ENCODE measurements at regions not wholly inside any gene's neighbourhood (a gene's known extent, or its start where the extent isn't known, plus 50 kb on each side); places are given as distances from the start of the nearest gene placed in this dataset.
"Not testable (repeated sequence)": the region's sequence is repeated elsewhere in the genome, so short reads cannot be mapped to it uniquely, and the experiment has no call there.

GRCh38 chr7:39758234-39758970, 135.0 kb downstream of the RALA start:
- DNase-seq: no peak

GRCh38 chr7:39761449-39761848, 138.1 kb downstream of the RALA start:
- no peak for DNase-seq

GRCh38 chr7:39762466-39762865, 139.1 kb downstream of the RALA start:
- DNase-seq: not testable (repeated sequence)

GRCh38 chr7:39762881-39763280, 139.5 kb downstream of the RALA start:
- not testable (repeated sequence) for DNase-seq

- DNase-seq: not testable (repeated sequence)
Measured at GRCh38 chr7:39765833-39766232, 142.5 kb downstream of the RALA start.

GRCh38 chr7:39768439-39768838, 145.1 kb downstream of the RALA start:
- DNase-seq: not testable (repeated sequence)

GRCh38 chr7:39774341-39774851, 151.0 kb downstream of the RALA start:
- not testable (repeated sequence) for DNase-seq

- peak in 1 of 4 experiments; percentile 7 for DNase-seq
Measured at GRCh38 chr7:39781557-39781956, 158.2 kb downstream of the RALA start.

GRCh38 chr7:39786440-39786839, 163.1 kb downstream of the RALA start:
- not testable (repeated sequence) for DNase-seq

- DNase-seq: not testable (repeated sequence)
Measured at GRCh38 chr7:39791035-39791434, 159.0 kb upstream of the CDK13 start.

- not testable (repeated sequence) for DNase-seq
Measured at GRCh38 chr7:39791911-39792310, 158.1 kb upstream of the CDK13 start.

- not testable (repeated sequence) for DNase-seq
Measured at GRCh38 chr7:39793026-39793425, 157.0 kb upstream of the CDK13 start.

- not testable (repeated sequence) for DNase-seq
Measured at GRCh38 chr7:39793851-39794250, 156.2 kb upstream of the CDK13 start.

- not testable (repeated sequence) for DNase-seq
Measured at GRCh38 chr7:39796947-39797346, 153.1 kb upstream of the CDK13 start.

- not testable (repeated sequence) for DNase-seq
Measured at GRCh38 chr7:39798077-39798476, 152.0 kb upstream of the CDK13 start.

GRCh38 chr7:39808796-39809481, 141.1 kb upstream of the CDK13 start:
- no peak for DNase-seq

GRCh38 chr7:39810204-39810642, 139.8 kb upstream of the CDK13 start:
- no peak for DNase-seq

- DNase-seq: no peak
Measured at GRCh38 chr7:39810710-39811109, 139.3 kb upstream of the CDK13 start.

GRCh38 chr7:39811161-39811614, 138.9 kb upstream of the CDK13 start:
- DNase-seq: no peak

- DNase-seq: no peak
Measured at GRCh38 chr7:39816462-39817060, 133.5 kb upstream of the CDK13 start.

GRCh38 chr7:39819514-39819913, 130.5 kb upstream of the CDK13 start:
- DNase-seq: no peak

- DNase-seq: no peak
Measured at GRCh38 chr7:39824456-39825200, 125.4 kb upstream of the CDK13 start.
